H1 (cell line): ENCODE measurements at regions not wholly inside any gene's neighbourhood (a gene's known extent, or its start where the extent isn't known, plus 50 kb on each side); places are given as distances from the start of the nearest gene placed in this dataset.

Experiments
- CTCF ChIA-PET: fragments of 300-600 bp; sonication (Branson Sonifier 250); formaldehyde crosslinking; loops from one replicate; lab custom pipeline; 2021; ENCODE audit not compliant: partially characterized antibody; lab: Charles Lee
- POLR2A ChIA-PET: fragments of 300-600 bp; sonication (Branson Sonifier 250); formaldehyde crosslinking; loops from one replicate; lab custom pipeline; 2021; ENCODE audit warnings: inconsistent platforms; ENCODE audit not compliant: partially characterized antibody; lab: Charles Lee
- DNase-seq, 2 experiments: peaks; one replicate each; pipeline versions ENCODE4 v3.0.0 to v3.0.0-alpha.2; 2010 to 2022; ENCODE audit warnings: low spot score in 2 of 2, low read depth in 1 of 2, mixed read lengths in 1 of 2
- FAIRE-seq: peaks from 2 replicates; lab custom pipeline; 2011; peaks lifted over from hg19 to GRCh38; lab: Jason Lieb, UNC
- H2AFZ ChIP-seq: 2 replicates; pipeline ENCODE4 v1.8.1; 2012; ENCODE audit warnings: low read length, inconsistent platforms
- H2AK5ac ChIP-seq: 2 replicates; pipeline ENCODE4 v1.6.1; 2013; ENCODE audit warnings: low read depth, low read length
- H2BK120ac ChIP-seq: replicated peaks from 2 replicates; pipeline ENCODE3; 2013; ENCODE audit warnings: low read depth, low read length, inconsistent platforms
- H2BK12ac ChIP-seq: 2 replicates; pipeline ENCODE4 v1.6.1; 2013; ENCODE audit warnings: low read depth, low read length
- H2BK15ac ChIP-seq: 2 replicates; pipeline ENCODE4 v1.6.1; 2013; ENCODE audit warnings: low read length
- H2BK20ac ChIP-seq: 2 replicates; pipeline ENCODE4 v1.6.1; 2013; ENCODE audit warnings: low read length
- H2BK5ac ChIP-seq: 2 replicates; pipeline ENCODE4 v1.6.1; 2013; ENCODE audit warnings: low read depth, low read length
- H3K14ac ChIP-seq: 2 replicates; pipeline ENCODE4 v1.6.1; 2013; ENCODE audit warnings: inconsistent platforms; ENCODE audit not compliant: insufficient read length
- H3K18ac ChIP-seq: 2 replicates; pipeline ENCODE4 v1.6.1; 2013; ENCODE audit warnings: low read length; ENCODE audit errors: extremely low read depth
- H3K23ac ChIP-seq: 2 replicates; pipeline ENCODE4 v1.6.1; 2013; ENCODE audit warnings: inconsistent platforms; ENCODE audit not compliant: insufficient read length
- H3K23me2 ChIP-seq: 2 replicates; pipeline ENCODE4 v1.6.1; 2013; ENCODE audit warnings: low read depth, low read length
- H3K27ac ChIP-seq: 2 replicates; pipeline ENCODE4 v1.6.1; 2011; ENCODE audit warnings: low read depth, low read length, inconsistent platforms
- H3K27me3 ChIP-seq, 4 experiments: replicated peaks in 1 of 4; 1 replicate in 1 of 4; 2 replicates in 3 of 4; pipeline versions ENCODE4 v1.6.1 to v1.8.1; 2011 to 2013; ENCODE audit warnings: low read length in 3 of 4, mild to moderate bottlenecking in 3 of 4, inconsistent platforms in 2 of 4, mixed read lengths in 2 of 4, moderate library complexity in 1 of 4; ENCODE audit not compliant: control insufficient read depth in 3 of 4, insufficient read depth in 3 of 4; ENCODE audit errors: extremely low read depth in 1 of 4
- H3K36me3 ChIP-seq, 4 experiments: 2 replicates each; pipeline versions ENCODE4 v1.6.1 to v1.8.1; 2011 to 2013; ENCODE audit warnings: mild to moderate bottlenecking in 4 of 4, low read length in 3 of 4, moderate library complexity in 2 of 4, control low read depth in 1 of 4, inconsistent platforms in 1 of 4; ENCODE audit not compliant: insufficient read depth in 4 of 4, control insufficient read depth in 2 of 4
- H3K4ac ChIP-seq: replicated peaks from 2 replicates; pipeline ENCODE3; 2013; ENCODE audit warnings: low read length, low read depth, mixed read lengths, inconsistent platforms; ENCODE audit not compliant: insufficient read length
- H3K4me1 ChIP-seq, 4 experiments: replicated peaks in 1 of 4; 1 replicate in 1 of 4; 2 replicates in 3 of 4; pipeline versions ENCODE4 v1.6.1 to v1.8.1; 2011 to 2013; ENCODE audit warnings: low read length in 3 of 4, inconsistent platforms in 2 of 4, mixed read lengths in 1 of 4; ENCODE audit not compliant: insufficient read depth in 4 of 4, control insufficient read depth in 3 of 4
- H3K4me2 ChIP-seq, 2 experiments: 2 replicates each; pipeline versions ENCODE4 v1.6.1 to v1.8.1; 2011 to 2013; ENCODE audit warnings: low read depth in 2 of 2, low read length in 2 of 2, control low read depth in 1 of 2, inconsistent platforms in 1 of 2, mild to moderate bottlenecking in 1 of 2; ENCODE audit not compliant: insufficient read depth in 1 of 2
- H3K4me3 ChIP-seq, 4 experiments: fragments of 200-600, 300-600 bp in 1 of 4; sonication (generic), shearing (Covaris generic), sonication (Bioruptor Twin) in 1 of 4; 2 replicates each; pipeline versions ENCODE4 v1.5.1 to v1.8.1; 2011 to 2016; ENCODE audit warnings: low read length in 4 of 4, low read depth in 3 of 4, control low read depth in 2 of 4, inconsistent platforms in 2 of 4, mild to moderate bottlenecking in 2 of 4, mixed read lengths in 1 of 4, moderate library complexity in 1 of 4; ENCODE audit not compliant: insufficient read depth in 2 of 4; ENCODE audit errors: extremely low read depth in 1 of 4
- H3K56ac ChIP-seq: replicated peaks from 2 replicates; pipeline ENCODE3; 2013; ENCODE audit warnings: low read depth, mild to moderate bottlenecking, mixed read lengths, low read length, inconsistent platforms; ENCODE audit not compliant: insufficient read length
- H3K79me1 ChIP-seq: 2 replicates; pipeline ENCODE4 v1.6.1; 2013; ENCODE audit warnings: low read depth, low read length, control low read depth
- H3K79me2 ChIP-seq, 2 experiments: 2 replicates each; pipeline versions ENCODE4 v1.6.1 to v1.8.1; 2012 to 2013; ENCODE audit warnings: low read length in 2 of 2, mild to moderate bottlenecking in 2 of 2, inconsistent platforms in 1 of 2; ENCODE audit not compliant: insufficient read depth in 2 of 2, control insufficient read depth in 1 of 2
- H3K9ac ChIP-seq, 4 experiments: replicated peaks in 1 of 4; 1 replicate in 1 of 4; 2 replicates in 3 of 4; pipeline versions ENCODE4 v1.6.1 to v1.8.1; 2011 to 2013; ENCODE audit warnings: low read depth in 3 of 4, low read length in 3 of 4, control low read depth in 2 of 4, mild to moderate bottlenecking in 2 of 4, moderate library complexity in 2 of 4, inconsistent platforms in 1 of 4; ENCODE audit errors: extremely low read depth in 1 of 4
- H3K9me3 ChIP-seq, 2 experiments: 2 replicates each; pipeline versions ENCODE4 v1.6.1 to v1.8.1; 2012 to 2013; ENCODE audit warnings: mild to moderate bottlenecking in 2 of 2, moderate library complexity in 2 of 2, control low read depth in 1 of 2, inconsistent platforms in 1 of 2, low read depth in 1 of 2, low read length in 1 of 2, mixed read lengths in 1 of 2; ENCODE audit not compliant: insufficient read depth in 2 of 2
- H4K20me1 ChIP-seq, 2 experiments: replicated peaks in 1 of 2; 2 replicates each; pipeline versions ENCODE3 to v1.8.1; 2011 to 2013; ENCODE audit warnings: inconsistent platforms in 2 of 2, low read length in 2 of 2, mild to moderate bottlenecking in 1 of 2; ENCODE audit not compliant: insufficient read depth in 2 of 2, control insufficient read depth in 1 of 2
- H4K5ac ChIP-seq: 2 replicates; pipeline ENCODE4 v1.6.1; 2013; ENCODE audit warnings: low read length, low read depth, mixed read lengths, inconsistent platforms; ENCODE audit not compliant: insufficient read length
- H4K8ac ChIP-seq: 2 replicates; pipeline ENCODE4 v1.8.0; 2013; ENCODE audit warnings: mild to moderate bottlenecking, moderate library complexity, low read length, inconsistent platforms; ENCODE audit not compliant: insufficient read depth; ENCODE audit errors: extremely low read depth
- H4K91ac ChIP-seq: replicated peaks from 2 replicates; pipeline ENCODE3; 2013; ENCODE audit warnings: low read length, mixed read lengths, inconsistent platforms; ENCODE audit not compliant: insufficient read length
- CREB1 ChIP-seq: IDR thresholded peaks from 2 replicates; pipeline ENCODE4 v1.6.1; 2012; ENCODE audit warnings: inconsistent platforms
- WGBS, 2 experiments: shearing (Covaris generic) in 1 of 2; methylation state at CpG; one replicate each; pipeline versions ENCODE4 v1.1.6 to v1.1.7; 2013 to 2015; ENCODE audit warnings: low lambda C conversion rate in 2 of 2, mixed read lengths in 2 of 2, inconsistent platforms in 1 of 2, low coverage in 1 of 2, missing lambda C conversion rate in 1 of 2; ENCODE audit not compliant: insufficient replicate concordance in 2 of 2, insufficient coverage in 1 of 2, insufficient read length in 1 of 2; ENCODE audit errors: extremely low coverage in 1 of 2, missing lambda C conversion rate in 1 of 2; 5-methylcytosine and 5-hydroxymethylcytosine counted together

- no peak overlapping the region for H2BK15ac ChIP-seq
- H2BK20ac ChIP-seq = no peak overlapping the region
- H3K9me3 ChIP-seq = no peaks in the 10 kb centered on the region
- 90% methylated on average over 2 of the region's 2 CpGs; no CpG with 5 or more reads in 1 of the 2 experiments for WGBS, 2 experiments
- no peaks in the 10 kb centered on the region for H3K4me1 ChIP-seq
- H2BK5ac ChIP-seq = no peak overlapping the region
- H3K23me2 ChIP-seq = no peaks in the 10 kb centered on the region
- FAIRE-seq = no peak
- no peak overlapping the region for H4K91ac ChIP-seq
- no peak overlapping the region for H3K9ac ChIP-seq
- H3K36me3 ChIP-seq = no peaks in the 10 kb centered on the region
- no peaks in the 10 kb centered on the region for H4K20me1 ChIP-seq
- CTCF ChIA-PET = interaction anchor here (0.6 to 1.9 kb wide), 2 partner anchors 22 to 317 kb away, joined by 3 to 4 read pairs; no protein-coding TSS in a partner anchor
- no peak overlapping the region for H3K27ac ChIP-seq
- no peak for DNase-seq
- TF ChIP-seq CREB1 = no peak
- POLR2A ChIA-PET = no interaction called here
- H2AFZ ChIP-seq = no peak overlapping the region
- H3K18ac ChIP-seq = no peak overlapping the region
- no peak overlapping the region for H2BK120ac ChIP-seq
- H3K79me1 ChIP-seq = no peaks in the 10 kb centered on the region
- H3K4ac ChIP-seq = no peak overlapping the region
- no peak overlapping the region for H2BK12ac ChIP-seq
- no peak overlapping the region for H3K14ac ChIP-seq
- no peak overlapping the region for H2AK5ac ChIP-seq
- no peak overlapping the region for H3K4me3 ChIP-seq
- H3K79me2 ChIP-seq = no peaks in the 10 kb centered on the region
- H3K4me2 ChIP-seq = no peak overlapping the region
- no peak overlapping the region for H4K5ac ChIP-seq
- no peak overlapping the region for H4K8ac ChIP-seq
- no peaks in the 10 kb centered on the region for H3K27me3 ChIP-seq
- no peak overlapping the region for H3K23ac ChIP-seq
- no peak overlapping the region for H3K56ac ChIP-seq
These were observed 154.1 kb upstream of the POU2AF2 start for GRCh38 chr11:111091321-111091938.
